ENCODE measurements at regions not wholly inside any gene's neighbourhood (a gene's known extent, or its start where the extent isn't known, plus 50 kb on each side); places are given as distances from the start of the nearest gene placed in this dataset.

- Histone ChIP-seq H3K27me3 (ENCODE audit: control insufficient read depth in 4 of 4, insufficient read depth in 4 of 4, low read length in 3 of 4) (no peaks in the 10 kb centered on the region), H3K4me3 (ENCODE audit: low read depth in 1 of 3, low read length in 3 of 3) (no peak overlapping the region), H3K36me3 (ENCODE audit: control insufficient read depth in 4 of 4, insufficient read depth in 3 of 4, low read depth in 1 of 4, low read length in 3 of 4) (no peaks in the 10 kb centered on the region), H3K4me1 (ENCODE audit: control insufficient read depth in 4 of 4, insufficient read depth in 4 of 4, low read length in 3 of 4) (no peaks in the 10 kb centered on the region), H3K9me3 (ENCODE audit: control insufficient read depth in 4 of 4, low read length in 3 of 4) (no peaks in the 10 kb centered on the region), H3K9ac (ENCODE audit: low read depth in 1 of 2, low read length in 2 of 2) (no peak overlapping the region), H3K27ac (ENCODE audit: low read depth in 1 of 2, low read length in 2 of 2) (no peak overlapping the region)
- 73% methylated on average over 5 of the region's 5 CpGs for WGBS
- DNase-seq (ENCODE audit: low spot score), result no peak
- TF ChIP-seq FOXA1 (IDR thresholded peaks at IDR 0.05) (no peak), HNF4A (conservative IDR thresholded peaks at IDR 0.05) (no peak), HNF4G (IDR thresholded peaks at IDR 0.05) (no peak), REST (IDR thresholded peaks at IDR 0.05) (no peak), ZBTB33 (IDR thresholded peaks at IDR 0.05) (no peak), CTCF (IDR thresholded peaks at IDR 0.05; ENCODE audit: low read depth, low read length, missing input control) (no peak), TAF1 (conservative IDR thresholded peaks at IDR 0.05) (no peak), MAX (IDR thresholded peaks at IDR 0.05) (no peak), JUND (IDR thresholded peaks at IDR 0.05) (no peak), FOXA2 (IDR thresholded peaks at IDR 0.05) (no peak), ATF3 (IDR thresholded peaks at IDR 0.05) (no peak), RAD21 (IDR thresholded peaks at IDR 0.05) (no peak), RXRA (IDR thresholded peaks at IDR 0.05) (no peak), YY1 (IDR thresholded peaks at IDR 0.05) (no peak), SP1 (IDR thresholded peaks at IDR 0.05) (no peak), GABPA (IDR thresholded peaks at IDR 0.05 in 1 of 2, conservative IDR thresholded peaks at IDR 0.05 in 1 of 2) (no peak), EGR1 (IDR thresholded peaks at IDR 0.05; ENCODE audit: low read depth in 2 of 2) (no peak), NR2F2 (IDR thresholded peaks at IDR 0.05) (no peak)
Observed at GRCh38 chr7:13563680-13564079, 425.8 kb downstream of the ETV1 start.

Data from liver (tissue), 8 donors.